Caco-2 (cell line): ENCODE measurements at regions not wholly inside any gene's neighbourhood (a gene's known extent, or its start where the extent isn't known, plus 50 kb on each side); places are given as distances from the start of the nearest gene placed in this dataset.

ENCODE experiments used
- BruUV-seq: library from RNA; stranded (reverse); fragments of 400-500 nt; replicated peaks from 2 replicates; lab custom pipeline; 2021; lab: Mats Ljungman, UMichigan
- CTCF ChIA-PET: fragments of 300-600 bp; sonication (Branson Sonifier 250); formaldehyde crosslinking; loops from one replicate; lab custom pipeline; 2022; ENCODE audit warnings: antibody characterized with exemption; lab: Charles Lee
- POLR2A ChIA-PET: fragments of 300-600 bp; sonication (Branson Sonifier 250); formaldehyde crosslinking; loops from one replicate; lab custom pipeline; 2022; ENCODE audit warnings: antibody characterized with exemption; lab: Charles Lee
- DNase-seq, 2 experiments: peaks; one replicate each; pipeline versions ENCODE4 v3.0.0 to v3.0.0-alpha.2; 2020 to 2022
- H3K27me3 ChIP-seq: replicated peaks from 2 replicates; pipeline ENCODE4 v1.6.0; 2011; ENCODE audit warnings: low read length; ENCODE audit not compliant: control insufficient read depth, insufficient read depth
- H3K36me3 ChIP-seq: 2 replicates; pipeline ENCODE4 v1.5.1; 2011; ENCODE audit warnings: low read length; ENCODE audit not compliant: control insufficient read depth, insufficient read depth
- H3K4me1 ChIP-seq: fragments of 250-450 bp; sonication (Bioruptor Pico); 2 replicates; pipeline ENCODE4 v1.5.1; 2020; ENCODE audit warnings: mild to moderate bottlenecking
- H3K4me3 ChIP-seq: 2 replicates; pipeline ENCODE4 v1.5.1; 2011; ENCODE audit warnings: low read depth, mild to moderate bottlenecking, control low read depth, low read length
- H3K9me3 ChIP-seq: fragments of 250-450 bp; sonication (Bioruptor Pico); 2 replicates; pipeline ENCODE4 v1.5.1; 2020; ENCODE audit warnings: mild to moderate bottlenecking, moderate library complexity
- H3K27ac Mint-ChIP-seq: one replicate; pipeline ENCODE4 v1.8.0; 2022; ENCODE audit warnings: mixed read lengths; ENCODE audit not compliant: unreplicated experiment
- H3K27me3 Mint-ChIP-seq: one replicate; pipeline ENCODE4 v1.8.0; 2022; ENCODE audit warnings: mixed read lengths; ENCODE audit not compliant: insufficient read depth, unreplicated experiment
- H3K36me3 Mint-ChIP-seq: one replicate; pipeline ENCODE4 v1.8.0; 2022; ENCODE audit warnings: mild to moderate bottlenecking, mixed read lengths; ENCODE audit not compliant: insufficient read depth, unreplicated experiment
- H3K4me1 Mint-ChIP-seq: one replicate; pipeline ENCODE4 v1.8.0; 2022; ENCODE audit warnings: low read depth, mixed read lengths; ENCODE audit not compliant: unreplicated experiment
- H3K4me3 Mint-ChIP-seq: one replicate; pipeline ENCODE4 v1.8.0; 2022; ENCODE audit warnings: mild to moderate bottlenecking, moderate library complexity, mixed read lengths; ENCODE audit not compliant: unreplicated experiment
- H3K9me3 Mint-ChIP-seq: one replicate; pipeline ENCODE4 v1.8.0; 2022; ENCODE audit warnings: mixed read lengths; ENCODE audit not compliant: unreplicated experiment
- intact Hi-C: fragments of 100-400 bp; cut with micrococcal nuclease; formaldehyde crosslinking; loops from one replicate; pipeline ENCODE4 v1.10.0; 2022; ENCODE audit not compliant: unreplicated experiment
- TF ChIP-seq, protein P1 (sequence below), 2 experiments: fragments of 200-600 bp in 1 of 2; IDR thresholded peaks; 1 replicate in 1 of 2; 2 replicates in 1 of 2; pipeline versions ENCODE4 v1.5.1 to v1.8.0; 2011 to 2022; ENCODE audit warnings: antibody characterized with exemption in 1 of 2, control low read depth in 1 of 2, inconsistent platforms in 1 of 2, low read depth in 1 of 2, low read length in 1 of 2, mild to moderate bottlenecking in 1 of 2, moderate library complexity in 1 of 2; ENCODE audit not compliant: insufficient read depth in 1 of 2, severe bottlenecking in 1 of 2, unreplicated experiment in 1 of 2

DNA sequence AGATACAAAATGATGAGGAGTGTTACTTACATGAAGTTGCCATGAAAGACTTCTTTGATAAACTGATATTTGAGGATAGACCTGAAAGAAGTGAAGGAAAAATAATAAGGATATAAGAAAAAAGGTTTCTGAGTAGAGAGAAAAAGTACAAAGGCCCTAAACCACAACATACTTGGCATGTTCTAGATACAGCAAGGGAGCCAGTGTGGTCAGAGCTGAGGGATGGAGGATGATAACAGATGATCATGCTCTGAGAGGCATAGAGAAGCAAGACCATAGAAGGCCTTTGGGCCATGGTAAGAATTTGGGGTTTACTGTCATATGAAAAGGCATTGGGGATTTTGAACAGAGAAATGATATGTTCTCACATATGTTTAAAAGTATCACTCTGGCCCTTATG, 424.1 kb upstream of the CHST9 start:
- Histone ChIP-seq H3K27me3 (no peaks in the 10 kb centered on the region), H3K36me3 (no peaks in the 10 kb centered on the region), H3K9me3 (no peaks in the 10 kb centered on the region), H3K4me3 (no peak overlapping the region), H3K4me1 (no peaks in the 10 kb centered on the region)
- Mint-ChIP-seq H3K9me3 (no peaks in the 10 kb centered on the region), H3K4me3 (no peak overlapping the region), H3K27me3 (no peaks in the 10 kb centered on the region), H3K4me1 (peaks cover 6% of the 10 kb centered on the region), H3K36me3 (no peaks in the 10 kb centered on the region), H3K27ac (no peak overlapping the region)
- POLR2A ChIA-PET, result no interaction called here
- intact Hi-C loops, result loop anchor here (5.0 kb wide), 1 partner anchor 143 kb away; no protein-coding TSS in a partner anchor
- no TSS peak for BruUV-seq
- no peak for DNase-seq
- CTCF ChIA-PET, result interaction anchor here (0.6 kb wide), 1 partner anchor 246 kb away, joined by 3 read pairs; no protein-coding TSS in a partner anchor
- TF ChIP-seq, protein P1, sequence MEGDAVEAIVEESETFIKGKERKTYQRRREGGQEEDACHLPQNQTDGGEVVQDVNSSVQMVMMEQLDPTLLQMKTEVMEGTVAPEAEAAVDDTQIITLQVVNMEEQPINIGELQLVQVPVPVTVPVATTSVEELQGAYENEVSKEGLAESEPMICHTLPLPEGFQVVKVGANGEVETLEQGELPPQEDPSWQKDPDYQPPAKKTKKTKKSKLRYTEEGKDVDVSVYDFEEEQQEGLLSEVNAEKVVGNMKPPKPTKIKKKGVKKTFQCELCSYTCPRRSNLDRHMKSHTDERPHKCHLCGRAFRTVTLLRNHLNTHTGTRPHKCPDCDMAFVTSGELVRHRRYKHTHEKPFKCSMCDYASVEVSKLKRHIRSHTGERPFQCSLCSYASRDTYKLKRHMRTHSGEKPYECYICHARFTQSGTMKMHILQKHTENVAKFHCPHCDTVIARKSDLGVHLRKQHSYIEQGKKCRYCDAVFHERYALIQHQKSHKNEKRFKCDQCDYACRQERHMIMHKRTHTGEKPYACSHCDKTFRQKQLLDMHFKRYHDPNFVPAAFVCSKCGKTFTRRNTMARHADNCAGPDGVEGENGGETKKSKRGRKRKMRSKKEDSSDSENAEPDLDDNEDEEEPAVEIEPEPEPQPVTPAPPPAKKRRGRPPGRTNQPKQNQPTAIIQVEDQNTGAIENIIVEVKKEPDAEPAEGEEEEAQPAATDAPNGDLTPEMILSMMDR (IDR thresholded peaks at IDR 0.05; ENCODE audit: insufficient read depth in 1 of 2, low read depth in 1 of 2, low read length in 1 of 2, severe bottlenecking in 1 of 2, unreplicated experiment in 1 of 2), result no peak

DNA sequence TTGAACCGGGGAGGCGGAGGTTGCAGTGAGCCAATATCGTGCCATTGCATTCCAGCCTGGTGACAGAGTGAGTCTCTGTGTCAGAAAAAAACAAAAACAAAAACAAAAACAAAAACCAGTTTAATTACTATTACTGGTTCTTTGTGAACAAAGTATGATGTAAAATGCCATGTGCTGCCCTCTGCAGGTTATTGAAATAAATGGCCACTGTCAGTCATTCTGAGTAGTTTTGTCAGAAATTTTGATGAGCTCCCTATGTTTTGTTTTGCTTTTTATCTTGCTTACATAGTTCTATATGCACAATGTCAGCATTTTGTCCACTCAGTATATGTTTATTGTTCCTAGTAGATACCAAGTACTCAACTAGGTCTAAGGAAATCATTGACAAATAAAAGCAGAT, 423.6 kb upstream of the CHST9 start:
- Histone ChIP-seq H3K4me1 (no peaks in the 10 kb centered on the region), H3K27me3 (no peaks in the 10 kb centered on the region), H3K36me3 (no peaks in the 10 kb centered on the region), H3K4me3 (no peak overlapping the region), H3K9me3 (no peaks in the 10 kb centered on the region)
- TF ChIP-seq, protein P1 (IDR thresholded peaks at IDR 0.05; ENCODE audit: insufficient read depth in 1 of 2, low read depth in 1 of 2, low read length in 1 of 2, severe bottlenecking in 1 of 2, unreplicated experiment in 1 of 2), result no peak
- peaks cover 7% of the 10 kb centered on the region for H3K4me1 Mint-ChIP-seq
- ChIA-PET CTCF (interaction anchor here (0.6 kb wide), 1 partner anchor 245 kb away, joined by 3 read pairs; no protein-coding TSS in a partner anchor), POLR2A (no interaction called here)
- no peaks in the 10 kb centered on the region for H3K9me3 Mint-ChIP-seq
- H3K36me3 Mint-ChIP-seq, result no peaks in the 10 kb centered on the region
- no peak overlapping the region for H3K4me3 Mint-ChIP-seq
- no TSS peak for BruUV-seq
- intact Hi-C loops, result loop anchor here (5.0 kb wide), 1 partner anchor 144 kb away; no protein-coding TSS in a partner anchor
- no peaks in the 10 kb centered on the region for H3K27me3 Mint-ChIP-seq
- H3K27ac Mint-ChIP-seq, result no peak overlapping the region
- DNase-seq, result no peak

DNA sequence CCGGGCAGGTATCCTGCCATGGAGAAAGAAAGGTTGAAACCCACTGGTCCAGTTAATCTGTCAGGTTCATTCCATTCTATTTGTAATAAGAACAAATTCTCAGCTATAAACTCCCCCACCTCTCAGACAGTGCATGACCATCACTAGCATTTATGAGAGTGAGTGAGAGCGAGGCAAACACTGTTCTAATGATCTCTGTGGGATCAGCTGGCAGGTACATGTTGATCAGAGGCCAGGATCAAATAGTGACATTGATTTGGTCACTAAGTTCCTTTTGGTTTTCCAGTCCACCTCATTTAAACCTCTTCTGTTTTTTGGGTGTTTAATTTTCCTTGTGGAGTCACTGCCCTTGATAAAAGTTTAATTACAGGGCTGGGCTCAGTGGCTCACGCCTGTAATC, 423.1 kb upstream of the CHST9 start:
- Mint-ChIP-seq H3K27me3 (no peaks in the 10 kb centered on the region), H3K27ac (no peak overlapping the region), H3K36me3 (no peaks in the 10 kb centered on the region), H3K4me1 (peaks cover 7% of the 10 kb centered on the region), H3K9me3 (no peaks in the 10 kb centered on the region), H3K4me3 (no peak overlapping the region)
- Histone ChIP-seq H3K9me3 (no peaks in the 10 kb centered on the region), H3K36me3 (no peaks in the 10 kb centered on the region), H3K4me3 (no peak overlapping the region), H3K27me3 (no peaks in the 10 kb centered on the region), H3K4me1 (no peaks in the 10 kb centered on the region)
- intact Hi-C loops, result loop anchor here (5.0 kb wide), 1 partner anchor 144 kb away; no protein-coding TSS in a partner anchor
- DNase-seq, result no peak
- TF ChIP-seq, protein P1 (IDR thresholded peaks at IDR 0.05; ENCODE audit: insufficient read depth in 1 of 2, low read depth in 1 of 2, low read length in 1 of 2, severe bottlenecking in 1 of 2, unreplicated experiment in 1 of 2), result no peak
- CTCF ChIA-PET, result no interaction called here
- BruUV-seq, result no TSS peak
- POLR2A ChIA-PET, result no interaction called here
